Effector memory CD4-positive, alpha-beta T cell (primary cell): ENCODE measurements at regions not wholly inside any gene's neighbourhood (a gene's known extent, or its start where the extent isn't known, plus 50 kb on each side); places are given as distances from the start of the nearest gene placed in this dataset.

Source experiments
- DNase-seq, 3 donors: peaks; one replicate each; pipeline ENCODE4 v3.0.0-alpha.2; 2020
- H3K27ac ChIP-seq: 2 replicates; pipeline ENCODE4 v1.7.0; 2013; ENCODE audit warnings: mild to moderate bottlenecking, low read length, moderate library complexity; ENCODE audit not compliant: insufficient read depth, poor library complexity, severe bottlenecking
- H3K27me3 ChIP-seq: replicated peaks from 2 replicates; pipeline ENCODE4 v1.7.0; 2013; ENCODE audit warnings: mild to moderate bottlenecking, low read length; ENCODE audit not compliant: insufficient read depth, control insufficient read depth, poor library complexity, severe bottlenecking
- H3K36me3 ChIP-seq: 2 replicates; pipeline ENCODE4 v1.7.0; 2013; ENCODE audit warnings: mild to moderate bottlenecking, low read length, moderate library complexity; ENCODE audit not compliant: control insufficient read depth, insufficient read depth
- H3K4me1 ChIP-seq: 2 replicates; pipeline ENCODE4 v1.7.0; 2013; ENCODE audit warnings: low read length, mild to moderate bottlenecking; ENCODE audit not compliant: control insufficient read depth, insufficient read depth, poor library complexity, severe bottlenecking
- H3K4me3 ChIP-seq: 2 replicates; pipeline ENCODE4 v1.7.0; 2013; ENCODE audit warnings: low read length, low read depth, mild to moderate bottlenecking; ENCODE audit not compliant: insufficient read depth, poor library complexity, severe bottlenecking
- H3K9me3 ChIP-seq: 2 replicates; pipeline ENCODE4 v1.7.0; 2013; ENCODE audit warnings: mild to moderate bottlenecking, low read length, moderate library complexity; ENCODE audit not compliant: control insufficient read depth

GRCh38 chr2:64722291-64723044 is 68.8 kb upstream of the SERTAD2 start:
- no peak for DNase-seq
- no peaks in the 10 kb centered on the region for H3K27me3 ChIP-seq
- no peaks in the 10 kb centered on the region for H3K36me3 ChIP-seq
- no peak overlapping the region for H3K27ac ChIP-seq
- no peaks in the 10 kb centered on the region for H3K9me3 ChIP-seq
- no peak overlapping the region for H3K4me3 ChIP-seq
- H3K4me1 ChIP-seq, result peaks cover 4% of the 10 kb centered on the region

GRCh38 chr2:64727013-64727767 is 73.5 kb upstream of the SERTAD2 start:
- Histone ChIP-seq H3K9me3 (no peaks in the 10 kb centered on the region), H3K4me3 (peak overlapping the region; percentile 45), H3K36me3 (no peaks in the 10 kb centered on the region), H3K27ac (peak overlapping the region; percentile 53), H3K4me1 (peaks cover 14% of the 10 kb centered on the region), H3K27me3 (no peaks in the 10 kb centered on the region)
- no peak for DNase-seq

GRCh38 chr2:64727843-64728463 is 74.2 kb upstream of the SERTAD2 start:
- no peaks in the 10 kb centered on the region for H3K27me3 ChIP-seq
- no peak for DNase-seq
- no peak overlapping the region for H3K27ac ChIP-seq
- no peak overlapping the region for H3K4me3 ChIP-seq
- H3K9me3 ChIP-seq, result no peaks in the 10 kb centered on the region
- peaks cover 14% of the 10 kb centered on the region for H3K4me1 ChIP-seq
- H3K36me3 ChIP-seq, result no peaks in the 10 kb centered on the region

GRCh38 chr2:64730551-64731262 is 77.0 kb upstream of the SERTAD2 start:
- peaks cover 14% of the 10 kb centered on the region for H3K4me1 ChIP-seq
- H3K4me3 ChIP-seq, result peak overlapping the region; percentile 63
- H3K27me3 ChIP-seq, result no peaks in the 10 kb centered on the region
- H3K9me3 ChIP-seq, result no peaks in the 10 kb centered on the region
- peak in 2 of 3 donors; percentile 9 to 21 for DNase-seq
- peak overlapping the region; percentile 66 for H3K27ac ChIP-seq
- H3K36me3 ChIP-seq, result no peaks in the 10 kb centered on the region

GRCh38 chr2:64731263-64731643 is 77.5 kb upstream of the SERTAD2 start:
- Histone ChIP-seq H3K27me3 (no peaks in the 10 kb centered on the region), H3K9me3 (no peaks in the 10 kb centered on the region), H3K36me3 (no peaks in the 10 kb centered on the region), H3K27ac (peak overlapping the region; percentile 66), H3K4me3 (peak overlapping the region; percentile 63), H3K4me1 (peaks cover 14% of the 10 kb centered on the region)
- DNase-seq, result no peak

- Histone ChIP-seq H3K36me3 (no peaks in the 10 kb centered on the region), H3K27me3 (no peaks in the 10 kb centered on the region), H3K9me3 (no peaks in the 10 kb centered on the region), H3K27ac (peak overlapping the region; percentile 66), H3K4me1 (peaks cover 12% of the 10 kb centered on the region), H3K4me3 (no peak overlapping the region)
- DNase-seq, result no peak
These were observed 78.0 kb upstream of the SERTAD2 start for GRCh38 chr2:64731746-64732145.

GRCh38 chr2:64732146-64732545 is 78.4 kb upstream of the SERTAD2 start:
- no peaks in the 10 kb centered on the region for H3K9me3 ChIP-seq
- H3K27ac ChIP-seq, result no peak overlapping the region
- no peaks in the 10 kb centered on the region for H3K27me3 ChIP-seq
- DNase-seq, result no peak
- H3K4me3 ChIP-seq, result no peak overlapping the region
- no peaks in the 10 kb centered on the region for H3K36me3 ChIP-seq
- H3K4me1 ChIP-seq, result peaks cover 10% of the 10 kb centered on the region

GRCh38 chr2:64735504-64735903 is 81.8 kb upstream of the SERTAD2 start:
- no peaks in the 10 kb centered on the region for H3K36me3 ChIP-seq
- DNase-seq, result no peak
- no peaks in the 10 kb centered on the region for H3K4me1 ChIP-seq
- H3K27ac ChIP-seq, result no peak overlapping the region
- no peaks in the 10 kb centered on the region for H3K27me3 ChIP-seq
- no peak overlapping the region for H3K4me3 ChIP-seq
- H3K9me3 ChIP-seq, result no peaks in the 10 kb centered on the region

- no peaks in the 10 kb centered on the region for H3K9me3 ChIP-seq
- no peaks in the 10 kb centered on the region for H3K27me3 ChIP-seq
- H3K27ac ChIP-seq, result no peak overlapping the region
- no peak overlapping the region for H3K4me3 ChIP-seq
- no peaks in the 10 kb centered on the region for H3K4me1 ChIP-seq
- no peak for DNase-seq
- H3K36me3 ChIP-seq, result no peaks in the 10 kb centered on the region
These were observed 83.8 kb upstream of the SERTAD2 start for GRCh38 chr2:64737547-64737946.
